ENCODE measurements at regions not wholly inside any gene's neighbourhood (a gene's known extent, or its start where the extent isn't known, plus 50 kb on each side); places are given as distances from the start of the nearest gene placed in this dataset.

GRCh38 chr14:34173916-34174315, 223.0 kb upstream of the EGLN3 start:
- TF ChIP-seq JUNB (CRISPR knock-in tag; conservative IDR thresholded peaks at IDR 0.05), result no peak
- no peak for TF ChIP-seq HCFC1 (IDR thresholded peaks at IDR 0.05; ENCODE audit: low read depth, low read length)
- TF ChIP-seq ZNF3 (CRISPR knock-in tag; IDR thresholded peaks at IDR 0.05), result no peak
- TF ChIP-seq ZFP30 (CRISPR knock-in tag; IDR thresholded peaks at IDR 0.05; ENCODE audit: borderline replicate concordance), result no peak
- no peak for TF ChIP-seq ZNF589 (CRISPR knock-in tag; IDR thresholded peaks at IDR 0.05; ENCODE audit: low read depth)
- TF ChIP-seq KLF6 (CRISPR knock-in tag; IDR thresholded peaks at IDR 0.05; ENCODE audit: borderline replicate concordance), result no peak
- no peak for TF ChIP-seq CTCF (IDR thresholded peaks at IDR 0.05 in 2 of 3, conservative IDR thresholded peaks at IDR 0.05 in 1 of 3; ENCODE audit: insufficient read depth in 2 of 3, low read depth in 1 of 3, low read length in 3 of 3)
- TF ChIP-seq AFF4 (CRISPR knock-in tag; IDR thresholded peaks at IDR 0.05), result no peak
- no peak for TF ChIP-seq SETDB1 (IDR thresholded peaks at IDR 0.05; ENCODE audit: low read length)
- no peak for TF ChIP-seq PHF8 (IDR thresholded peaks at IDR 0.05; ENCODE audit: borderline replicate concordance, low read length)
- TF ChIP-seq ZNF77 (CRISPR knock-in tag; IDR thresholded peaks at IDR 0.05), result no peak

All from K562 (cell line).